Esophagus muscularis mucosa (tissue), 3 donors: ENCODE measurements at regions not wholly inside any gene's neighbourhood (a gene's known extent, or its start where the extent isn't known, plus 50 kb on each side); places are given as distances from the start of the nearest gene placed in this dataset.

Experiments used
- CTCF ChIP-seq, 3 experiments: fragments of 200-600 bp in 2 of 3; fragments of 450-650 bp in 1 of 3; sonication (generic) in 2 of 3; IDR thresholded peaks; one replicate each; pipeline ENCODE4 v1.5.1; 2017 to 2019; ENCODE audit warnings: antibody characterized with exemption in 3 of 3, mild to moderate bottlenecking in 2 of 3, moderate library complexity in 1 of 3
- POLR2A ChIP-seq: fragments of 450-650 bp; IDR thresholded peaks from one replicate; pipeline ENCODE4 v1.6.1; 2017; ENCODE audit warnings: antibody characterized with exemption, moderate library complexity, mild to moderate bottlenecking, low read depth
- POLR2AphosphoS5 ChIP-seq, 2 donors: sonication (generic); formaldehyde crosslinking; IDR thresholded peaks; one replicate each; pipeline ENCODE4 v1.6.1; 2017; ENCODE audit warnings: antibody characterized with exemption in 2 of 2

- no peak for TF ChIP-seq CTCF (IDR thresholded peaks at IDR 0.05)
- TF ChIP-seq POLR2A = no peak
- no peak for TF ChIP-seq POLR2AphosphoS5 (IDR thresholded peaks at IDR 0.05)
Observed at GRCh38 chr4:38470735-38471262, 193.2 kb upstream of the KLF3 start.
